HG03280 (cell line): ENCODE measurements at regions not wholly inside any gene's neighbourhood (a gene's known extent, or its start where the extent isn't known, plus 50 kb on each side); places are given as distances from the start of the nearest gene placed in this dataset.
"Not testable (repeated sequence)": the region's sequence is repeated elsewhere in the genome, so short reads cannot be mapped to it uniquely, and the experiment has no call there.

Experiments
- ATAC-seq: cut with Tn5 transposase; IDR thresholded peaks from one replicate; pipeline ENCODE4 v1.9.1; 2021; ENCODE audit warnings: mild to moderate bottlenecking, moderate library complexity; ENCODE audit not compliant: unreplicated experiment

DNA sequence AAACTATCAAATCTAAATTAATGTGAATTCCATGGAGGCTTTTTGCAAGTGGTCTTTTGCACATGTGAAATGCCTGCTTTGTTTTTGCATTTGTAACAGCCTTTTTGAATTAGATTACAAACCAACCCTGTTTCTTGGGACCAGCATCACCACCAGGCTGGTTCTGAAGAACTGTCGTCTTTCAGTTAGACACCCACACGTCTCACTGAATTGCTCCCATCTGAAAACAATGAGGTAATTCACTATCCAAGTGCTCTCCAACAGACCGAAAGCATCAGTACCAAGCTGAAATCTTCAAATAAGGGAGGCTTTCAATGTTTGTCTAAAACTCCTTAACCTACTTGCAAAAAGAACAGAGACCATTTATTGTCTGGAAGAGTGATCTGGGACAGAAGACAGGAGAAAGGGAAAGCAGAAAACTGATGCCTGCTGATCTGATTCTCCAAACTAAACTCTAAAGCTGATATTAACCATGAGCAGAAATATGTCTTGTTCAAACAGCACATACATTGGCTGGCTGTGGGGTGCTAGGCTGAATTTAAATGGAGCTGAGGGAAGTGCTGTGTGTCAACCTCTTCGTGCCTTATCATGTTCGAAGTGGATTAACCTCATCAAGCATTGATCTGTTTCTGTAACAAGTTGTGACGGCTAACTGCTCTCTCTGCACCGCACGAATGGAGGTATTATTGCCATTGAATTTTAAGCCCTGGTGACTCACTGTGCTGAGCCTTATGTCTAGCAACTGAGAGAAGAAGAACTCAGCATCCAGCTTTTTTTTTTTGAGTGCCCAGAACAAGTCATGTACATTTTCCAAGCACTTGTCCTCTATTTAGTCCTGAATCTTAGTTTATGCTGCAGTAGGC is 213.7 kb upstream of the P2RY1 start:
- ATAC-seq, result no peak

DNA sequence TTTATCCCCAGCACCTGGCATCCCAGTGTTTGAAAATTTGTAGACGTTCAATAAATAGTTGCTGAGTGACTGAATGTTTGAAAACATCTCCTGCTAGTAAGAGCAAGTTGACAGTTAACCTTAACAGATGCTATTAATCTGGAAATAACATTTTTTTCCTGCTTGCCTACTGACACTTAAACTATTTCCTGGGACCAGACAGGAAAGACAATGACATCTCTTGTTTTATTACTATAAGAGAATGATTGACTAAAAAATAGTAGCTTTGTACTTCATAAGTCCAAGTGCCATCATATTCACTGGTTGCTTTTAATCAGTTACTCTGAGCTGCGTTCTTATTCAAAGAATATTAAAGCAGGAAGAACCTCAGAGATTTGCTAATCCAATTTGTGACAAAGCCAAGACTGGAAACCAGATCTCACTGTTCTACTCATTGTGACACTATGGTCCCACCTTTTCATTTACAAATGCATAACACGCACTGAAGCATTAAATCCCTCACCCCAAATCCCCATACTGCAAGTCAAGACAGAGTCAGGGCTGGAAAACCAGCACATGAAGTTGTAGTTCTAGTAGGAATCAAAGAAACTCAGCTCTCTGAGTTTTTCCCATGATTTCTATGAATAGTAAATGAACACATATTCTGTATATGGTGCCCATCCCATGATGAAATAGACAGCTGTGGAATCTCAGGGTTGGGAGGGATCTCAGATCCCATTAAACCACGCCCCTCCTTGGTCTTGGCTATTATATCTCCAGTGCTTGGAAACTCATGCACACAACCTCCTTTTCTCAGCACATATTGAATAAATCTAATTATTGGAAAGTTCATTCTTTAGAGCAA is 212.7 kb upstream of the P2RY1 start:
- no peak for ATAC-seq

DNA sequence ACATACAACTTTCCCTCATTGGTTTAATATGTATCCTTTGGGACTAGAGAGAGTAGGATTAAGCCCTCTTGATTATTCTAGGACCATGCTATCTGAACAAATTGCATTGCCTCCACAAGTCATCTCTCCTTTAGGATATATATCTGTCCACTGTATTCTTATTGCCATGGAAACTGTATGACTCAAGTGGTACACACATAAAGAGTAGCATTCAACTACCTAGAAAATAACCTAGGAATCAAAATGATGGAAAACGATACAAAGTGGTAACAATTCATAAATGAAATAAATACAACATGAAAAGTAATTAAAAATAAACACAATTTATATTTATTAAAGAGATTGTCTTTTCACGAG is 212.1 kb upstream of the P2RY1 start:
- ATAC-seq, result no peak

DNA sequence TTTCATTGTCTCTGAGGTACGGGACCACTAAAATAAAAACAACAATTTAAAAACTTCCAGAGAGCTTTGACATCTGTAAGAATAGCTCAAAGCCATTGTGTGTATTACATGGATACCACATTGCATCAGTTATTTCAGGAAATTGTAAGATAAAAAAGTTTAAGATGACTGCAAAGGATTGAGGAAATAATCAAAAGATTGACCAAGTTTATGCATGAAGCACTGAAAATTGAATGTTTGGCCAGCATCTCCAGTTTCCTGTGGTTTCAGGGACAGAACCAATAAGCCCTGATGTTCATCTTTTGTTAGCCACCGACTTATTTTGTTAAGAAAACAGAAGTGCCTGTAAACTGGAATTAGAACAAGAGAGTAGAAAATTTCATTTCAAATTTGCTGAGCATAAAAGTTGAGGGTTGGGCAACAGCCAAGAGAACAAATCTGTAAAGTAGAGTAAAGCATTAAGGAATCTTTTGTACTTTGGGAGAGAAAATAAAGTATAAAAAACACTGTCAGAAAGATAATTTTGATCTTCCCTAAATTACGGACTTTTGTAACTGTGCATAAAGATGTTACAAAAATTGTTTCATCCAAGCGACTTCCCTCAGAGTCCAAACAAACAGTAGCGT is 211.5 kb upstream of the P2RY1 start:
- no peak for ATAC-seq

DNA sequence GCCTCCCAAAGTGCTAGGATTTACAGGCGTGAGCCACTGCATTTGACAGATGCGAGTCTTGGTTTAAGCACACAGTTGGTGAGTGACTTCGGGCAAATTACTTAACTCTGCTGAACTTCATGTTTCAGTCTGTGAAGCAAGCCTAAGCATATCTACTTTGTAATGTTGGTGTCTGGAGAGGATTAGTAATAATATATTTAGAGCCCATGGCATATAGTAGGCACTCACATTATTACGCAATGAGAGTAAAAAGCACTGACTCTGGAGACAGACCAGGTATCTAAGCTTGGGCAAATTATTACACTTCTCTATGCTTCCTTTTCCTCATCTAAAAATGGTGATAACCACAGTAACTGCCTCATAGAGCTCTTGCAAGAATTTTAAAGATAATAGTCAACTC is 208.7 kb upstream of the P2RY1 start:
- no peak for ATAC-seq

DNA sequence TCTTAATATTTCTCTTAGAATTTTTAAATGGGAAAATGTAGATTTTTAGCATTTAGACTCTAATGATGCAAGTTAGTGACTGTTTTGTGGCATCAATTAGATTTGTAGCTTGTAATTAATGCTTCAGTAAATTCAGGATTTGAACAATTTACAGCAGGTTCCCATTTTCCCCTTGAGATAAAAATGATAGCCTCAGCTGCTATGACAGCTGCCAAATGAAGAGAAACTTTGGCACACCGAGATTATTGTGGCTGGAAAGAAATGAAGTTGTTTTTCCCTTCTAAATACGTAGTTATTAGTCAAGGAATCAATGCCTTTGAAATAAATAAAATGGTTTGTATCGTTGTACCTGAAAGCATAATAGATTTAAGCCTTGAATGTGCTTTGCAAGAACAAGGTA is 206.4 kb upstream of the P2RY1 start:
- no peak for ATAC-seq

DNA sequence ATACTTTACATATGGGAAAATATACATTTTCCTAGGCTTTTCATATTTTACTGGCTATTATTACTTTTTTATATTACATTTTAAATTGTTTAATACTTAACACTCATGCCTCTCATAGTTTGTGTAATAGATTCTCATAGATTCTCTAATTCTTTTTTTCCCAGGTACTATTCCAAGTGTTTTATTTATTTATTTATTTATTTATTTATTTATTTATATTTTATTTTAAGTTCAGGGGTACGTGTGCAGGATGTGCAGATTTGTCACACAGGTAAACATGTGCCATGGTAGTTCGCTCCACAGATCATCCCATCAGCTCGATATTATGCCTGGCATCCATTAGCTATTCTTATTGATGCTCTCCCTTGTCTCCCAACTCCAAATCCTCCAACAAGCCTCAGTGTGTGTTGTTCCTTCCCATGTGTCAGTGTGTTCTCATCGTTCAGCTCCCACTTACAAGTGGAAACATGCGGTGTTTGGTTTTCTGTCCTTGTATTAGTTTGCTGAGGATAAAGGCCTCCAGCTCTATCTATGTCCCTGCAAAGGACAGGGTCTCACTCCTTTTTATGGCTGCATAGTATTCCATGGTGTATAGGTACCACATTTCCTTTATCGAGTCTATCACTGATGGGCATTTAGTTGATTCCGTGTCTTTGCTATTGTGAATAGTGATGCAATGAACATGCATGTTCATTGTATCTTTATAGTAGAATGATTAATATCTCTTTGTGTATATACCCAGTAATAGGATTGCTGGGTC is 205.4 kb upstream of the P2RY1 start:
- ATAC-seq, result no peak

DNA sequence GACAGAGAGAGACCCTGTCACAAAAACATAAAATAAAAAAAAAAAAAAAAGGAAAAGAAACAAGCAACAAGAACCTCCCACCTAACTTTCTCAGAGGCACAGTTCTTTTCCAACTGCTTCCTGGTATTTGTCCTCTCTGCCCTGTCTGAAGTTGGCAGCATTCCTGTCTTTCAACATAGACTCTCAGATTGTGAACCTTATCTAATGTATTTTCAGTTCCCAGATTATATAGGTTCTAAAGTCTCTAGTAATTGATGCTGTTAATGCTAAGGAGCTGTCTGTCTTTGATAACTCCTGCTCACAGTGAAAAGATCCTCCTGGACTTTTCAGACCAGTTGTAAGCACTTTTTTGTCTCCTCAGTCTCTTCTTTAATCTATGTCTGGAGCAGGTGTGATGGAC is 199.5 kb upstream of the P2RY1 start:
- ATAC-seq, result no peak

DNA sequence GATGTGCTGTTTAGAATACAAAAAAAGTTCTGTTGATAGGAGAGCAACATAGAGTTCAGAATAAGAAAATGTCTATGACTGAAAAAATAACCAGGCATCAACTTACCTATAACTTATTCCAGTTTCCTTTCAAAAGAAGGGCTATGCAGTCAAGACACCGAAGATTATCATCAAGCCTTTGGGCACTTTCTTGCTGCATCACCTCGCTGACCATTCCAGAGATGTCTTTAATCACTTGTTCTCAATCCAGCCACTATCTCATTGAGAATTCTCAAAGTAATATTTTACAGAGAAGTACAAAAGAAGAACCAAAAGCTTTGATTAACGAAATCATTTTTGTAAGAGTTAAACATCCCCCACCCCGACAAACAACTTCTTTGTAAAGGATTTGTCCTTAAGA is 198.3 kb upstream of the P2RY1 start:
- no peak for ATAC-seq

DNA sequence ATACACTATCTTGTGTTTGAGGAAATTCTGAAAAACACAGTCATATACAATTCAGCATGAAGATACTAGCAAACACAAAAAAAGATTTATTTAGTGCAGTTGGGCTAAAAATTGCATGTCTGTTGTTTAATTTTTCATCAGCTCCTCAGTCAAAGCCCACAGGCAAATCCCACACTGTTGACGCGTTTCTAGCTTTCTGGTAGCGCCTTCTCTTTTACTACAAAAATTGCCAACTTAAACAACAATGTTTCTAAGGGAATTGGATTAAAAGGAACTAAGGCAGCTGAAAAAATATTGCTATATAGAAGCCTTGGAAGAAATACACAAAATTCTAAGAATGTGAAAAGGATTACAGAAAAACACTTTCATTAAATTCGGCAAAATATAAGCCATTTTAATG is 196.7 kb upstream of the P2RY1 start:
- no peak for ATAC-seq

DNA sequence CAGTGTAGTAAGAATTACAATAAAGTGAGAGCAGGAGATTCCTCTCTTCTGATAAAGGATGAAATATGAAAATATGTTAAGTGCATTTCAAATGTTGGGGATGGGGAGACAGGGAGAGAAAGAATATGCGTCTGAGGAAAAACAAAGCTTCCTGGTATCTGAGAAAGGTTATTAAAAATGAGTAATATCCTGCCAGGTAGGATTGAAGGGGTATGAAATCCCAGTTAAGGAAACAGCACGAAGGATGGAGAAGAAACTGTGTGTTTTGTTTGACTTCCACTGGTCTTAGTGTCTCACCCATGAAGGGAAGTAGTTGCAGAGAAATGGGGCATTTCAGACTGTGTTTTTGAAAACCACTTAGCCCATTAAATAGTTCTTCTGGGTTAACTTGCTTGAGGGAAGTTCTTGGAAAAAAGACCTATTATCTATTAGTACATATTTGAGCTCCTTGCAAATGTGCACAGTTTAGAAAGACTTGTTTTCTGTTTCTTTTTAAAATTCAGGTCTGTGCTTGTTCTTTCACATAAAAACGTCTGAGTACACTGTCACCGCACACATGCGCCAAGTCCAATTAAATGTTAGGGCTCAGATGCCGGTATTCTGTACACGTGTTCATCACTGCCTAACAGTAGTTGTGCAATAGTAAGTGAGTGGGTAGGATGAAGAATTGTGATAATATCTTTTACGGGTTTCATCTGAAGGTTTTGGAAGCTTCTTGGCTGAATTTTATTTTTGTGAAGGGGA is 196.1 kb upstream of the P2RY1 start:
- ATAC-seq, result no peak

DNA sequence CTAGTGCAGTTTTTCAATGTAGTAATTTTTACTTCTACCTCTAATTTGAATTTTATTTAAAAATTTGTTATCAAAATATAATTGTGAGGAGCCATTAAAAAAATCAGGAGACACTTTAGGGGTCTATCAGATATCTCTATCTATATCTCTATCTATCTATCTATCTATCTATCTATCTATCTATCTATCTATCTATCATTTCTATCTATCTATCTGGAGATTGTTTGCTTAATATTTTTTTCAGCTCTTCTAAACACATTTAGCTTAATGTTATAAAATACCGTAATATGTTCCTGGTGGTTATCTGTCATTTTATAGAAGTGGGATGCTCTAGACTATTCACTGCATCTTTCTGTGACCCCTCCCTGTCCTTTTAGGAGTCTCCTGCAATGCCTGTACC is 193.7 kb upstream of the P2RY1 start:
- ATAC-seq, result no peak

DNA sequence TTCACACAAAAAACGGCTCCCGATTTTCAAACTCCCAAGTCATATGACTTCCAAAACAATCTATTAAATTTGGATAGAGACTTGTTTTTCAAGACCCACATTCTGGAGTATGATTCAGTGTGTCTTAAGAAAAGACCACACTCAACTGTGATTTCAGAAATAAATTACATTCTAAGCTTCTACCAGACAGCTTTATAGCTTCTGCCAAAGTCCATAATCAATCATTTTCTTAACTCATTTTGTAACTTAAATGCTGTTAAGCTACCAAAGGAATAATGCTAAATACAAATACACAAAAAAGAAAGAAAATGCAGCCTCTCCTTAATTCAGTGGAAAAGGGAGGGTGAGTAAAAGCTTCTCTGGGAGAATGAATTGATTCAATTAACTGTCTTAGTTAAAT is 192.3 kb upstream of the P2RY1 start:
- no peak for ATAC-seq

DNA sequence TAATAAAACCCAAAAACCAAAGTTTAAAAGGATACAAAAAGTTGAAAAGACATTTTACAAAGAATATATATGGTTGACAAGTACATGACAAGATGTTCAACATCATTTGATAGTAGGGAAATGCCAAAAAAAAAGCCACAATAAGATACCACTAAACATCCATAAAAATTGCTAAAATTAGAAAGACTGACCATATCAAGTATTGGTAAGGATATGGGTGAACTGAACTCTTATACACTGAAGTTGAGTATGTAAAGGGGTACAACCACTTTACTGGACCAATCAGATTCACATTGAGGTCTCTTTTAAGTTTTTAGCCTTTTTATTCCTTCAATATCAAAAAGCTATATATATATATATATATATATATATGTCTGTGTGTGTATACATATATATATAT is 190.5 kb upstream of the P2RY1 start:
- ATAC-seq, result no peak

DNA sequence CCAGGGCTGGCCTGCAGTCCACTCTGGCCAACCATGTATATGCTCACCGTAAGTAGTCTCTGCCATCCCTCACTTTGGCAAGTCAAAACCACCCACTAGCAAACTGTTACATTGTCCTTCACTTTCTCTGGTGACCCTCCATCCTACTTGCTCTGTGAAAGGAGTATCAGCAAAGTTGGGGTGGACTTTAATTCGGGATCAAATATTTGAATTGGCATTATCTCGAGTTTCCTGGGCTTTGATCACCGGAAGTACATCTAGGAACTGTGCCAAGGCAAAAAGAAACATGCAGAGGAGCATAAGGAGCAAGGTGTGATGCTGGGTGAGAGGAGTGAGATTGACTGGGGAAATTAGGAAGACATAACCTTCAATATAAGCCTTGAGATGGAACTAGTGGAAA is 188.9 kb upstream of the P2RY1 start:
- no peak for ATAC-seq

DNA sequence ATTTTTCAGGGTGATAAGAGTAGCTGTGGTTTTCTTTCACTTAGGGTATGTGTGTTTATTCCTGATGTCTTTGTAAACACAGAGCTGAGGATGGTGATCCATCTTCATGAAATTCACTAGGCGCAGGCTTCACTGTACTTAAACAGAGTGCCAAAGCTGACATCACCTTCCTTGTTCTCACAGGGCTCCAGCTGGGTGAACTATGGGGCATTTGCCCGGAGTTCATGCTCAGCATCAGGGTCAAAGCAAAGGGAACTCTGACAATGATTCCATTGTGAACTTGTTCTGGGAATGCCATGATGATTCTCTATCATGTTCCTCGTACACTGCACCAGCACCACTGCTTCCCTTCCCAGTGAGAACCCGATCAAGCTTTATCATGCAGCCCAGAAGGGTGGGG is 184.8 kb upstream of the P2RY1 start:
- no peak for ATAC-seq

DNA sequence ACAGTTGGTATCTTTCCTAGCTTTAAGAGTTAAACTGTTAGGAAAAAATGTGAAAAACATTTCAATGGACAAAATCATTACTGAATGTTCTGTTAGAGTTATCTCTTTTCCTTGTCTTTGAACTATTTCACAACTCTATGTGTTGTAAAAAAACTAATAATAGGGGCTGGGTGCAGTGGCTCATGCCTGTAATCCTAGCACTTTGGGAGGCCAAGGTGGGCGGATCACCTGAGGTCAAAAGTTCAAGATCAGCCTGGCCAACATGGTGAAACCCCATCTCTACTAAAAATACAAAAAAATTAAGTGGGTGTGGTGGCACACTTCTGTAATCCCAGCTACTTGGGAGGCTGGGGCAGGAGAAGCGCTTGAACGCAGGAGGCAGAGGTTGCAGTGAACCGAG is 184.0 kb upstream of the P2RY1 start:
- not testable (repeated sequence) for ATAC-seq

DNA sequence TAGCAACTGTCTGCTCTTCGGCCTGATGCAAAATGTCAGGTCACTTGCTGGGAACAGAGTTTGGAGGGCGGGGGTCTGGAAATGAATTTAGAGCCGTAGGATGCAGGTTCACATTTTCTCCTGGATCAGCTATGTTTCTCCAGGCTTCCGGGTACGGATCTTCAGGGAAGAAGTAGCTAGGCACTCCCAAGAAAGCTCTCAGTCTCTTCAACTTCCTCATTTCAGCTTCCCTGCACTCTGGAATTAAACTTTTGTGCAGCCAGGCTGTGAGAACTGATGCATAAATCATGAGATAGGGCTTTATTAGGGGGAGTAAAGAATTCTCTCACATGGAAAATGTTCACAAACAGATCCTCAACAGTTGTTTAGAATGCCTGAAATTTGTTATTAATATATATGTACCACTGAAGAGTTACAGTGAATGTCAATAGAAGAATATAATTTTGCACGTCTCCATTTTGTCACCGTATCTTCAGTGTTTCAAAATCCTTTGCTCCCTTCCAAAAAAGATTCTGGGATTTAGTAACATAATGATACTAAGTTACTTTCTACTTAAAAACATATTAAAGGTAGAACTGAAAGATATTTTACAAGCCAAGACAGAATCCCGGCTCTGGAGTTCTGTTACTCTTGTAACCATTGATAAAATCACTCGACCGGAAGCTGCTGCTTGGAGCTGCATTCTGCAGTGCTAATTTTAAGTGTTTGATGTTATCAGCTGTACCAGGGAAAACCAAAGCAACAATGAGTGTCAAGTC is 178.5 kb upstream of the P2RY1 start:
- ATAC-seq, result no peak

DNA sequence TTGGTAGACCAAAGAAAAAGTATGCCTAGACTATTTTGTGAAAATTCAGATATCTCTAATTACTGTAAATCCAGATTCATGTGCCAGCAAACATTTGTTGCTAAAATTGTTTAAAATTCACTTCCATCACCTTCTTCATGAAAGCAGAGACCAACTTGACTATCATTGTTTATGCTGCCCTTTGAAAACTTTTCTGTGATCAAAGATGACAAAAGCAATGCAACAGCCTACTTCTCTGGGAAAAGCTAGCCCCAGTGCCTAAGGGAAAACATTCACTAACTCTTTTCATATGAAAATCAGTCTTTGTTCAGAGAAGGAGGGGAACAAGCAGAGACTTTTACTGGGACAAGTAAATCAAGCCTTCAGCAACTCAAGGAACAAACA is 178.0 kb upstream of the P2RY1 start:
- no peak for ATAC-seq
